Ishikawa (cell line): ENCODE measurements at regions not wholly inside any gene's neighbourhood (a gene's known extent, or its start where the extent isn't known, plus 50 kb on each side); places are given as distances from the start of the nearest gene placed in this dataset.

Experiments used
- CEBPB ChIP-seq: IDR thresholded peaks from 2 replicates; pipeline ENCODE4 v1.6.1; 2012
- CREB1 ChIP-seq: IDR thresholded peaks from 2 replicates; pipeline ENCODE4 v1.6.1; 2012; ENCODE audit warnings: low read depth
- EGR1 ChIP-seq: IDR thresholded peaks from 2 replicates; pipeline ENCODE4 v1.6.1; 2012
- EP300 ChIP-seq: IDR thresholded peaks from 2 replicates; pipeline ENCODE4 v1.6.1; 2012; ENCODE audit warnings: borderline replicate concordance
- FOXM1 ChIP-seq: IDR thresholded peaks from 2 replicates; pipeline ENCODE4 v1.6.1; 2012; ENCODE audit warnings: low read depth, borderline replicate concordance
- NFIC ChIP-seq: IDR thresholded peaks from 2 replicates; pipeline ENCODE4 v1.6.1; 2012
- RAD21 ChIP-seq: IDR thresholded peaks from 2 replicates; pipeline ENCODE4 v1.6.1; 2012; ENCODE audit warnings: low read depth
- REST ChIP-seq: IDR thresholded peaks from 2 replicates; pipeline ENCODE4 v1.6.1; 2012; ENCODE audit warnings: low read depth, mild to moderate bottlenecking
- TAF1 ChIP-seq: IDR thresholded peaks from 2 replicates; pipeline ENCODE4 v1.6.1; 2012; ENCODE audit warnings: low read depth, mild to moderate bottlenecking
- TCF12 ChIP-seq: IDR thresholded peaks from 2 replicates; pipeline ENCODE4 v1.6.1; 2012; ENCODE audit warnings: low read depth
- TEAD4 ChIP-seq: IDR thresholded peaks from 2 replicates; pipeline ENCODE4 v1.6.1; 2012
- USF1 ChIP-seq: IDR thresholded peaks from 2 replicates; pipeline ENCODE4 v1.6.1; 2012
- YY1 ChIP-seq: IDR thresholded peaks from 2 replicates; pipeline ENCODE4 v1.6.1; 2012; ENCODE audit warnings: low read depth
- ZBTB7A ChIP-seq: IDR thresholded peaks from 2 replicates; pipeline ENCODE4 v1.6.1; 2012; ENCODE audit warnings: low read depth
- TF ChIP-seq, protein P1 (sequence below): IDR thresholded peaks from 2 replicates; pipeline ENCODE4 v1.6.1; 2012

DNA sequence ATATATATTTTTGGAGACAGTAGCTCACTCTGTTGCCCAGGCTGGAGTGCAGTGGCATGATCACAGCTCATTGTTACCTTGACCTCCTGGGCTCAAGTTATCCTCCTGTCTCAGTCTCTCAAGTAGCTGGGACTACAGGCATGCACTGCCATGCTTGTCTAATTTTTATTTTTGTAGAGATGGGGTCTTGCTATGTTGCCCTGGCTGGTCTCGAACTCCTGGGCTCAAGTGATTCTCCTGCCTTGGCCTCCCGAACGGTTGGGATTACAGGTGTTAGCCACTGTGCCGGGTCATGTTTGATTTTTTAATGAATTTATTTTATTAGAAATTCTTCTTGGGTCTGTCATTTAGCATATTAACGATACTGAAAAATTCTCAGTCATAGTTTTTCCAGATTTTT is 70.5 kb downstream of the TMEM270 start:
- TF ChIP-seq REST (no peak), NFIC (no peak), EP300 (no peak), CREB1 (no peak), EGR1 (no peak), TAF1 (no peak), YY1 (no peak), ZBTB7A (no peak), TCF12 (no peak), RAD21 (no peak), FOXM1 (no peak)

DNA sequence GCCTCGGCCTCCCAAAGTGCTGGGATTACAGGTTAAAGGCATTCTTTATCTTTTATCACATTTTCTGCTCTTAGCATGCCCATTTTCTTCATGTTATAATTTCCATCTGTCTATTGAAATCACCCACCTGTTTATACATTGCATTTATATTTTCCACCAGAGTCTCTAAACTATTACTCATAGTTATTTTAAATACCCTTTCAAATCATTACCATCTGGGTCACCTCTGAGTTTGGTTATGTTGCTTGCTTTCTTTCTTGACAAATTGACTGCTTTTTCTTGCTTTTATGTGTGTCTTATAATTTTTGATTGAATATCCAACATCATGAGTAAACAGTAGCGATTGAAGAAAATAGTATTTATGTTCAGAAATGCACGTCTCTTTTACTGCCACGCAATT is 71.4 kb downstream of the TMEM270 start:
- no peak for TF ChIP-seq ZBTB7A
- TF ChIP-seq FOXM1, result no peak
- no peak for TF ChIP-seq RAD21
- TF ChIP-seq, protein P1, sequence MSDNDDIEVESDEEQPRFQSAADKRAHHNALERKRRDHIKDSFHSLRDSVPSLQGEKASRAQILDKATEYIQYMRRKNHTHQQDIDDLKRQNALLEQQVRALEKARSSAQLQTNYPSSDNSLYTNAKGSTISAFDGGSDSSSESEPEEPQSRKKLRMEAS, result no peak
- TF ChIP-seq REST, result no peak
- TF ChIP-seq EGR1, result no peak
- no peak for TF ChIP-seq TAF1
- TF ChIP-seq TEAD4, result no peak
- TF ChIP-seq TCF12, result no peak
- no peak for TF ChIP-seq CREB1
- TF ChIP-seq EP300, result no peak
- TF ChIP-seq YY1, result no peak
- TF ChIP-seq NFIC, result no peak
- TF ChIP-seq USF1, result no peak
- no peak for TF ChIP-seq CEBPB

DNA sequence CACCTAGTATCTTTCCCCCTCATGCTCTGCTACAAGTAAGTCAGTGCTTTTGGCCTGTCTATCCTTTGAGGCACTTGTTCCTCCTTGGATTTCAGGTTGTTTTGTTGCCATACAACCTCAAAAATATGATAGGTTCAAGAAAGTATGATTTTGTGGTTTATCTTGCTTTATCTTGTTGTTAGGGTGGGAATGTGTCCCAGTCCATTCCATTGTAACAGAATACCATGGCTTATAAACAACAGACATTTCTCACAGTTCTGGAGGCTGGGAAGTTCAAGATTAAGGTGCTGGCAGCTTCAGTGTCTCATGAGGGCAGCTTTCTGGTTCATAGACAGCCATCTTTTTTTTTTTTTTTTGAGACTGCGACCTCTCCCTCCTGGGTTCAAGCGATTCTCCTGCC is 72.1 kb downstream of the TMEM270 start:
- TF ChIP-seq EP300 (no peak), USF1 (no peak), EGR1 (no peak), CEBPB (no peak), ZBTB7A (no peak), YY1 (no peak), TEAD4 (no peak), TCF12 (no peak), CREB1 (no peak)
- TF ChIP-seq, protein P1, result no peak

DNA sequence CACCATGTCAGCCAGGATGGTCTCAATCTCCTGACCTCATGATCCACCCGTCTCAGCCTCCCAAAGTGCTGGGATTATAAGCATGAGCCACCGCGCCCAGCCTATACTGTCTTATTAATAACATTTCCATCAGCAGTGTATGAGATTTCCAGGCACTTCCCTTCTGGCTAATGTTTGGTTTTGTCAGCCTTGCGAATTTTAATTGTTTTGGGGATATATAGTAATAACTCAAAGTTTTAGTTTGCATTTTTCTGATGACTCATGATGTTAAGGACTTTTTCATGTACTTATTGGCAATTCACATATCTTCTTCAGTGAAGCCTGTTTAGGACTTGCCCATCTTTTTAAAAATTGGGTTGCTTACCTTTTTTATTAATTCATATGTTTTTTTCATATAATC is 76.0 kb downstream of the TMEM270 start:
- no peak for TF ChIP-seq NFIC
- no peak for TF ChIP-seq RAD21

DNA sequence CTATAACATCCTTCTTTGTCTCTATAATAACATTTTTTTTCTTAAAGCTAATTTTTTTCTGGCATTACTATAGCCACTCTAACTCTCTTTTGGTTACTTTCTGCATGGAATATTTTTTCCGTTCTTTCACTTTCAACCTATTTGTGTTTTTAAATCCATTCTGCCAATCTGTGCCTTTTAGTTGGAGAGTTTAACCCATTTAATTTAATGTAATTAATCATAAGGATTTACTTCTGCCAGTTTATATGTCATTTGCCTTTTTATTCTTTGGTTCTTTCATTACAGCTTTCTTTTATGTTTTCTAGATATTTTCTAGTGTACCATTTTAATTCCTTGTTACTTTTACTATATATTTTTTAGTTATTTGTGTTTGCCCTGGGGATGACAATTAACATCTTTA is 78.6 kb downstream of the TMEM270 start:
- no peak for TF ChIP-seq ZBTB7A
- TF ChIP-seq TCF12, result no peak
- no peak for TF ChIP-seq EP300
- TF ChIP-seq EGR1, result no peak
- no peak for TF ChIP-seq TAF1
- TF ChIP-seq CEBPB, result no peak
- no peak for TF ChIP-seq USF1
- TF ChIP-seq, protein P1, result no peak
- no peak for TF ChIP-seq NFIC
- no peak for TF ChIP-seq TEAD4
- no peak for TF ChIP-seq YY1
- no peak for TF ChIP-seq RAD21
- TF ChIP-seq FOXM1, result no peak
- no peak for TF ChIP-seq CREB1
- no peak for TF ChIP-seq REST
